ENCODE measurements at regions not wholly inside any gene's neighbourhood (a gene's known extent, or its start where the extent isn't known, plus 50 kb on each side); places are given as distances from the start of the nearest gene placed in this dataset.

DNA sequence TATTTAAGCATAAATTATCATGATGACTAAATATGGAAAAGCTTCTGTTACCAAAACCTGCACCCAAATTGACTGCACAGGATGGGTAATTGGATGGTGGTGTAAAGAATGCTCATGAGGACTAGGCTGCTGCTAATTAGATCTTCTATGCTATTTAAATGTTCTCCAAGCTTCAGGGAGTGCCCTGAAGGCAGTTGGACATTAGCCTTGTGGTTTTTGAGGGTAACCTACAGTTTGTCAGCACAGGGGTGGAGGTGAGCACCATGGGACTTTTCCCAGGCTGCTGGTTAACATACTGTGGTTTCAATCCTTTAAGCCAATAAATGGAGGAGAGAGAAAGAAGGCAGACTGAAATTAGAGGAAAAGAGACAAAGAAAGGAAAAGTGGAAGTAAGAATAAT lies 145.0 kb downstream of the WIF1 start:
- Histone ChIP-seq H3K36me3 (ENCODE audit: control insufficient read depth in 2 of 4, insufficient read depth in 4 of 4, low read length in 3 of 4) (peaks cover 0 to 4% (median 0%) of the 10 kb centered on the region in 4 experiments; a peak in 1 of 8 replicates), H2BK5ac (ENCODE audit: low read depth, low read length) (no peak overlapping the region), H2AK5ac (ENCODE audit: low read depth, low read length) (no peak overlapping the region), H3K9ac (replicated peaks in 1 of 4; ENCODE audit: extremely low read depth in 1 of 4, low read depth in 3 of 4, low read length in 3 of 4) (no peak overlapping the region), H3K23ac (ENCODE audit: insufficient read length) (no peak overlapping the region), H3K23me2 (ENCODE audit: low read depth, low read length) (no peaks in the 10 kb centered on the region), H4K91ac (replicated peaks; ENCODE audit: insufficient read length, low read length) (no peak overlapping the region), H3K4ac (replicated peaks; ENCODE audit: insufficient read length, low read depth, low read length) (no peak overlapping the region), H2BK15ac (ENCODE audit: low read length) (no peak overlapping the region), H3K4me2 (ENCODE audit: insufficient read depth in 1 of 2, low read depth in 2 of 2, low read length in 2 of 2) (no peak overlapping the region), H2AFZ (ENCODE audit: low read length) (0 out of 2 replicates have a peak overlapping the region, but pooled peaks have one; percentile 36), H4K20me1 (replicated peaks in 1 of 2; ENCODE audit: control insufficient read depth in 1 of 2, insufficient read depth in 2 of 2, low read length in 2 of 2) (no peaks in the 10 kb centered on the region), H3K27ac (ENCODE audit: low read depth, low read length) (no peak overlapping the region), H3K4me1 (replicated peaks in 1 of 4; ENCODE audit: control insufficient read depth in 3 of 4, insufficient read depth in 4 of 4, low read length in 3 of 4) (no peaks in the 10 kb centered on the region), H4K5ac (ENCODE audit: insufficient read length, low read depth, low read length) (no peak overlapping the region), H2BK12ac (ENCODE audit: low read depth, low read length) (no peak overlapping the region), H3K14ac (ENCODE audit: insufficient read length) (no peak overlapping the region), H2BK120ac (replicated peaks; ENCODE audit: low read depth, low read length) (no peak overlapping the region), H3K18ac (ENCODE audit: extremely low read depth, low read length) (no peak overlapping the region), H3K79me1 (ENCODE audit: low read depth, low read length) (no peaks in the 10 kb centered on the region), H2BK20ac (ENCODE audit: low read length) (no peak overlapping the region), H3K27me3 (replicated peaks in 1 of 4; ENCODE audit: control insufficient read depth in 3 of 4, extremely low read depth in 1 of 4, insufficient read depth in 3 of 4, low read length in 3 of 4) (no peaks in the 10 kb centered on the region), H3K9me3 (ENCODE audit: insufficient read depth in 2 of 2, low read depth in 1 of 2, low read length in 1 of 2) (peaks cover 2% of the 10 kb centered on the region in 2 experiments; a peak in 1 of 4 replicates), H4K8ac (ENCODE audit: extremely low read depth, insufficient read depth, low read length) (no peak overlapping the region), H3K4me3 (ENCODE audit: extremely low read depth in 1 of 4, insufficient read depth in 2 of 4, low read depth in 3 of 4, low read length in 4 of 4) (no peak overlapping the region), H3K56ac (replicated peaks; ENCODE audit: insufficient read length, low read depth, low read length) (no peak overlapping the region), H3K79me2 (ENCODE audit: control insufficient read depth in 1 of 2, insufficient read depth in 2 of 2, low read length in 2 of 2) (no peaks in the 10 kb centered on the region)
- CTCF ChIA-PET (ENCODE audit: partially characterized antibody), result interaction anchor here (0.6 kb wide), 1 partner anchor 19 kb away, joined by 3 read pairs; no protein-coding TSS in a partner anchor
- FAIRE-seq, result no peak
- DNase-seq (ENCODE audit: low read depth in 1 of 2, low spot score in 2 of 2), result no peak
- POLR2A ChIA-PET (ENCODE audit: partially characterized antibody), result no interaction called here
- TF ChIP-seq GABPA (IDR thresholded peaks at IDR 0.05; ENCODE audit: borderline replicate concordance, insufficient read depth, low read length), result no peak
- no peak for TF ChIP-seq CEBPB (IDR thresholded peaks at IDR 0.05; ENCODE audit: low read depth, low read length)
- no peak for TF ChIP-seq RAD21 (IDR thresholded peaks at IDR 0.05 in 1 of 2, conservative IDR thresholded peaks at IDR 0.05 in 1 of 2; ENCODE audit: low read depth in 2 of 2, low read length in 2 of 2)
- TF ChIP-seq POU5F1 (IDR thresholded peaks at IDR 0.05; ENCODE audit: low read depth, low read length), result no peak
